Colonic mucosa (tissue), 4 donors: ENCODE measurements at regions not wholly inside any gene's neighbourhood (a gene's known extent, or its start where the extent isn't known, plus 50 kb on each side); places are given as distances from the start of the nearest gene placed in this dataset.
"Not testable (repeated sequence)": the region's sequence is repeated elsewhere in the genome, so short reads cannot be mapped to it uniquely, and the experiment has no call there.

Source experiments
- DNase-seq: peaks from one replicate; pipeline ENCODE4 v3.0.0-alpha.2; 2020
- H3K27ac ChIP-seq: fragments of 200-600 bp; one replicate; pipeline ENCODE4 v1.8.0; 2021
- H3K27me3 ChIP-seq: fragments of 200-600 bp; one replicate; pipeline ENCODE4 v1.8.0; 2021
- H3K36me3 ChIP-seq: fragments of 200-600 bp; one replicate; pipeline ENCODE4 v1.8.0; 2021
- H3K4me1 ChIP-seq: fragments of 200-600 bp; one replicate; pipeline ENCODE4 v1.8.0; 2021; ENCODE audit warnings: mild to moderate bottlenecking
- H3K4me3 ChIP-seq: fragments of 200-600 bp; one replicate; pipeline ENCODE4 v1.8.0; 2021
- H3K9ac ChIP-seq, 2 donors: one replicate each; pipeline ENCODE4 v1.7.0; 2013; ENCODE audit warnings: control low read depth in 2 of 2, low read depth in 2 of 2, low read length in 2 of 2
- H3K9me3 ChIP-seq: fragments of 200-600 bp; one replicate; pipeline ENCODE4 v1.8.0; 2021
- intact Hi-C: fragments of 100-400 bp; cut with DNase I; formaldehyde crosslinking; loops from one replicate; pipeline ENCODE4 v1.14.1; 2022
- TF ChIP-seq, protein P1 (sequence below): fragments of 200-600 bp; IDR thresholded peaks from one replicate; pipeline ENCODE4 v1.8.0; 2022; ENCODE audit warnings: antibody characterized with exemption, mild to moderate bottlenecking
- donor health status: healthy.
- donor health status: DM: no; HTN: no; CAD: no.
- donor health status: DM: no; HTN: no; CAD: no.

- Histone ChIP-seq H3K9ac (no peak overlapping the region), H3K9me3 (no peaks in the 10 kb centered on the region), H3K27ac (no peak overlapping the region), H3K36me3 (no peaks in the 10 kb centered on the region), H3K4me1 (no peaks in the 10 kb centered on the region), H3K27me3 (no peaks in the 10 kb centered on the region), H3K4me3 (no peak overlapping the region)
- DNase-seq: no peak
- intact Hi-C loops: no loop called here
- TF ChIP-seq, protein P1, sequence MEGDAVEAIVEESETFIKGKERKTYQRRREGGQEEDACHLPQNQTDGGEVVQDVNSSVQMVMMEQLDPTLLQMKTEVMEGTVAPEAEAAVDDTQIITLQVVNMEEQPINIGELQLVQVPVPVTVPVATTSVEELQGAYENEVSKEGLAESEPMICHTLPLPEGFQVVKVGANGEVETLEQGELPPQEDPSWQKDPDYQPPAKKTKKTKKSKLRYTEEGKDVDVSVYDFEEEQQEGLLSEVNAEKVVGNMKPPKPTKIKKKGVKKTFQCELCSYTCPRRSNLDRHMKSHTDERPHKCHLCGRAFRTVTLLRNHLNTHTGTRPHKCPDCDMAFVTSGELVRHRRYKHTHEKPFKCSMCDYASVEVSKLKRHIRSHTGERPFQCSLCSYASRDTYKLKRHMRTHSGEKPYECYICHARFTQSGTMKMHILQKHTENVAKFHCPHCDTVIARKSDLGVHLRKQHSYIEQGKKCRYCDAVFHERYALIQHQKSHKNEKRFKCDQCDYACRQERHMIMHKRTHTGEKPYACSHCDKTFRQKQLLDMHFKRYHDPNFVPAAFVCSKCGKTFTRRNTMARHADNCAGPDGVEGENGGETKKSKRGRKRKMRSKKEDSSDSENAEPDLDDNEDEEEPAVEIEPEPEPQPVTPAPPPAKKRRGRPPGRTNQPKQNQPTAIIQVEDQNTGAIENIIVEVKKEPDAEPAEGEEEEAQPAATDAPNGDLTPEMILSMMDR: no peak
These were observed 58.2 kb upstream of the MEX3C start for GRCh38 chr18:51255693-51256092.

- Histone ChIP-seq H3K27ac (no peak overlapping the region), H3K4me1 (no peaks in the 10 kb centered on the region), H3K27me3 (no peaks in the 10 kb centered on the region), H3K36me3 (no peaks in the 10 kb centered on the region), H3K4me3 (no peak overlapping the region), H3K9me3 (no peaks in the 10 kb centered on the region), H3K9ac (no peak overlapping the region)
- TF ChIP-seq, protein P1: no peak
- intact Hi-C loops: no loop called here
- DNase-seq: no peak
These were observed 59.7 kb upstream of the MEX3C start for GRCh38 chr18:51257150-51257549.

GRCh38 chr18:51260118-51260517 lies 62.6 kb upstream of the MEX3C start:
- Histone ChIP-seq H3K9me3 (no peaks in the 10 kb centered on the region), H3K4me1 (no peaks in the 10 kb centered on the region), H3K27ac (no peak overlapping the region), H3K27me3 (no peaks in the 10 kb centered on the region), H3K36me3 (no peaks in the 10 kb centered on the region), H3K9ac (no peak overlapping the region), H3K4me3 (no peak overlapping the region)
- DNase-seq: no peak
- TF ChIP-seq, protein P1: no peak
- intact Hi-C loops: no loop called here

- H3K36me3 ChIP-seq, H3K9ac ChIP-seq, intact Hi-C loops, H3K4me1 ChIP-seq, H3K9me3 ChIP-seq, H3K27me3 ChIP-seq, H3K27ac ChIP-seq, DNase-seq, H3K4me3 ChIP-seq: not testable (repeated sequence)
These were observed 68.6 kb upstream of the MEX3C start for GRCh38 chr18:51266077-51266476.

- TF ChIP-seq, protein P1: no peak
- Histone ChIP-seq H3K9ac (no peak overlapping the region), H3K4me3 (no peak overlapping the region), H3K4me1 (no peaks in the 10 kb centered on the region), H3K9me3 (no peaks in the 10 kb centered on the region), H3K27me3 (no peaks in the 10 kb centered on the region), H3K36me3 (no peaks in the 10 kb centered on the region), H3K27ac (no peak overlapping the region)
- DNase-seq: no peak
- intact Hi-C loops: no loop called here
These were observed 69.3 kb upstream of the MEX3C start for GRCh38 chr18:51266773-51267172.

DNA sequence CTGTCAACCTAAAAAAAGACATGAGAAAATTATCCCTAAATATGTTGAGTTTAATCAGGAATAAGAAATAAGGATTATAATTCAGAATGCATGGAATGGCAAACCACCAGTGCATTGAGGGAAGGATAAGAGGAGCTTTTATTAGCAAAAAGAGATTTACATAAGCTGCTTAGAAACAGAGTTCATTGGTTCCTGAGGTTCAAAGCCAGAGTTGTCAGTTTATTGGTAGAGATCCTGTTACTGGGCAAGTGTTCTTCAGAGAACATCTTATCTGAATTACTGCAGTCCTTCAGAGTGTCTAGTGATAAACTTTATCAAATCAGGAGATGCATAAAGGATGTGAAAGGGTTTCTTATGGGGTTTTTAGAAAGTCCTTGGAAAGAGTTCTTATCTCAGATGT lies 76.0 kb upstream of the MEX3C start:
- Histone ChIP-seq H3K9ac (no peak overlapping the region), H3K36me3 (no peaks in the 10 kb centered on the region), H3K27ac (no peak overlapping the region), H3K4me3 (no peak overlapping the region), H3K27me3 (no peaks in the 10 kb centered on the region), H3K4me1 (no peaks in the 10 kb centered on the region), H3K9me3 (no peaks in the 10 kb centered on the region)
- TF ChIP-seq, protein P1: no peak
- intact Hi-C loops: no loop called here
- no peak for DNase-seq
